ENCODE measurements at regions not wholly inside any gene's neighbourhood (a gene's known extent, or its start where the extent isn't known, plus 50 kb on each side); places are given as distances from the start of the nearest gene placed in this dataset.

- TF ChIP-seq, protein P1, sequence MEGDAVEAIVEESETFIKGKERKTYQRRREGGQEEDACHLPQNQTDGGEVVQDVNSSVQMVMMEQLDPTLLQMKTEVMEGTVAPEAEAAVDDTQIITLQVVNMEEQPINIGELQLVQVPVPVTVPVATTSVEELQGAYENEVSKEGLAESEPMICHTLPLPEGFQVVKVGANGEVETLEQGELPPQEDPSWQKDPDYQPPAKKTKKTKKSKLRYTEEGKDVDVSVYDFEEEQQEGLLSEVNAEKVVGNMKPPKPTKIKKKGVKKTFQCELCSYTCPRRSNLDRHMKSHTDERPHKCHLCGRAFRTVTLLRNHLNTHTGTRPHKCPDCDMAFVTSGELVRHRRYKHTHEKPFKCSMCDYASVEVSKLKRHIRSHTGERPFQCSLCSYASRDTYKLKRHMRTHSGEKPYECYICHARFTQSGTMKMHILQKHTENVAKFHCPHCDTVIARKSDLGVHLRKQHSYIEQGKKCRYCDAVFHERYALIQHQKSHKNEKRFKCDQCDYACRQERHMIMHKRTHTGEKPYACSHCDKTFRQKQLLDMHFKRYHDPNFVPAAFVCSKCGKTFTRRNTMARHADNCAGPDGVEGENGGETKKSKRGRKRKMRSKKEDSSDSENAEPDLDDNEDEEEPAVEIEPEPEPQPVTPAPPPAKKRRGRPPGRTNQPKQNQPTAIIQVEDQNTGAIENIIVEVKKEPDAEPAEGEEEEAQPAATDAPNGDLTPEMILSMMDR (IDR thresholded peaks at IDR 0.05; ENCODE audit: insufficient read depth, low read depth, low read length, missing control alignments) = no peak
- H3K4me3 ChIP-seq (ENCODE audit: low read depth, low read length) = no peak overlapping the region
- DNase-seq (ENCODE audit: low read depth) = no peak
Measured at GRCh38 chr2:234715671-234716250, 218.9 kb upstream of the ARL4C start.

DNA sequence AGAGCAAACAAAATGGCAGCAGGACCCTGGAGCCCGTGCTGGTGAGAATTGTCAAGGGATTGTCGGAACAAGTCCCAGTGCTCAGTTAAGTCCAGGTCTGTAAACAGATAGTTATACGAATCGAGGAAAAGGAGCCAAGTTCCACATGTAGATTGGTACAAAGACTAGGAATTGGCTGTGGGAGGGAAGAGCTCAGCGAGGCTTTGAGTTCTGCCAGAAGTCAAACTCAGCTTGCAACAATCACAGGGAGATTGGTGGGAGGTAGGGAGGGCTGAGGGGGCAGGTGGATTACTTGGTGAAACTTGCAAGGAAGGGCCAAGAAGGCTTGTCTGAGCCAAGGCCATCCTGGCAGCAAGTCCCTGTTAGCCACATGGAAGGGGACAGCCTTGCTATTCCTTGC, 217.8 kb upstream of the ARL4C start:
- TF ChIP-seq, protein P1 (IDR thresholded peaks at IDR 0.05; ENCODE audit: insufficient read depth, low read depth, low read length, missing control alignments) = no peak
- no peak overlapping the region for H3K4me3 ChIP-seq (ENCODE audit: low read depth, low read length)
- DNase-seq (ENCODE audit: low read depth) = no peak

DNA sequence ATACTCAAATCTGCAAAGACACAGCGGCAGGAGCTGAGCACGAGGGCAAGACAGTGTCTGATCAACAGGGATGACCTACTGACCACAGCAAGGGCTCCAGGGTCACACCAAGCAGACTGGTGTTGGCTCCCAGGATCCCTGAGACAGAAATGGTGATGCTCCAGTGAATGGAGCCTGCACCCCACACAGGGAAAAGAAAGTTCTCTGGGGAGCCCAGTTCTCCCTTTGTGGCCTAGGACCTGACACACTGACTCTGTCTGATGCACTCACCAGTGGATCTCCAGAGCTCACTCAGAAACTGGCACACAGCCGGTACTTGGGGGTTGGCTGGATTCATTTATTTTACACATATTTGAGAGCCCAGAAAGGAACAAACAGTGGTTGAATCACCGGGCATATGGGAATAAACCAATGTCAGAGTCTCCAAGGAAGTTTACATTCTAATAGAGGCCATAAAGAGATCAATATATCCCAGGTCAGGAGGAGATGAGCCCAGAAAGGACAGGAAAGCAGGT, 215.6 kb upstream of the ARL4C start:
- H3K4me3 ChIP-seq (ENCODE audit: low read depth, low read length) = no peak overlapping the region
- no peak for DNase-seq (ENCODE audit: low read depth)
- TF ChIP-seq, protein P1 (IDR thresholded peaks at IDR 0.05; ENCODE audit: insufficient read depth, low read depth, low read length, missing control alignments) = no peak

DNA sequence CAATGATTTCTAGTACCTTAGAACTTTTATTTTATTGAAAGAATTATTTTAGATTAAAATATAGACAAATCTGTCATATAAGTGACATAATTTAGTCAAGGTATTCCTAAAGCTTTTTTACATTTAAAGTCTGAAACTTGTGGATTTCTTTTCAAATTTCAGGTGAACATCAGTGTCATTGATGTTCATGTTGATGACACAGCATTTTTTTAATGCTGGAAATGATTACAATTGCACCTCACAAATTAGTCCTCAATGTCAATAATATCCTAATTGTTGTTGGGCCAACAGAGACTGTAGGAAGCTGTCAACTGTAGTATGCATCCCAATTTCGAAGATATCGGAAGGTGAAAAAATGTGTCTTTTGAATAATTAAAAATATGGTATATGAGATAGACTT, 214.4 kb upstream of the ARL4C start:
- TF ChIP-seq, protein P1 (IDR thresholded peaks at IDR 0.05; ENCODE audit: insufficient read depth, low read depth, low read length, missing control alignments) = no peak
- no peak overlapping the region for H3K4me3 ChIP-seq (ENCODE audit: low read depth, low read length)
- no peak for DNase-seq (ENCODE audit: low read depth)

- H3K4me3 ChIP-seq (ENCODE audit: low read depth, low read length) = no peak overlapping the region
- TF ChIP-seq, protein P1 (IDR thresholded peaks at IDR 0.05; ENCODE audit: insufficient read depth, low read depth, low read length, missing control alignments) = no peak
- no peak for DNase-seq (ENCODE audit: low read depth)
Measured at GRCh38 chr2:234710587-234710986, 213.7 kb upstream of the ARL4C start.

GRCh38 chr2:234710066-234710465, 213.2 kb upstream of the ARL4C start:
- TF ChIP-seq, protein P1 (IDR thresholded peaks at IDR 0.05; ENCODE audit: insufficient read depth, low read depth, low read length, missing control alignments) = no peak
- no peak overlapping the region for H3K4me3 ChIP-seq (ENCODE audit: low read depth, low read length)
- DNase-seq (ENCODE audit: low read depth) = no peak

DNA sequence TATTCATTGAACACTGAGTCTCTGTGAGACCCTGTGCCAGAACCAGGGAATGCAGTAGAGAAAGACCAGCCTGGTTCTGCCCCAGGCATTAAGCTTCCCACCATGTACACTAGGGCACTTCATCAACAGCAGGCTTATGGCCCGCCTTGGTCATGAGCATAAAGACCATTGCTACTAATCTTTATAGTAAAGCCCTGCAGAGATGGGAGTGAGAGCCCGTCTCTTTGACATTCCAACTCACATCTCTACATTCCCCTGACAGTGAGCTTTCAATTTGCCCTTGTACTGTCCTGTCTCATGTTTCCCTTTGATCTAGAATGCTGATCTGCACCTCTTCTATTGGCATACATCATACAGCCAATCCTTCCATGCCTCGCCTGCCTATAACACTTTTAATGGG, 211.8 kb upstream of the ARL4C start:
- TF ChIP-seq, protein P1 (IDR thresholded peaks at IDR 0.05; ENCODE audit: insufficient read depth, low read depth, low read length, missing control alignments) = no peak
- DNase-seq (ENCODE audit: low read depth) = no peak
- no peak overlapping the region for H3K4me3 ChIP-seq (ENCODE audit: low read depth, low read length)
